Retinal pigment epithelial cell (primary cell): ENCODE measurements at regions not wholly inside any gene's neighbourhood (a gene's known extent, or its start where the extent isn't known, plus 50 kb on each side); places are given as distances from the start of the nearest gene placed in this dataset.

Experiments used
- DNase-seq: peaks from one replicate; pipeline ENCODE4 v3.0.0-alpha.2; 2010; ENCODE audit warnings: low read depth
- H3K4me3 ChIP-seq: 2 replicates; pipeline ENCODE4 v1.5.1; 2011; ENCODE audit warnings: mild to moderate bottlenecking, low read length, control low read depth, moderate library complexity
- CTCF ChIP-seq: conservative IDR thresholded peaks from 2 replicates; pipeline ENCODE4 v1.5.1; 2011; ENCODE audit warnings: low read depth, low read length, control low read depth, inconsistent platforms

- DNase-seq = peak; percentile 52
- H3K4me3 ChIP-seq = no peak overlapping the region
- TF ChIP-seq CTCF = no peak
These were observed 75.0 kb upstream of the DUSP10 start for GRCh38 chr1:221816899-221817298.

- DNase-seq = no peak
These were observed 73.8 kb upstream of the DUSP10 start for GRCh38 chr1:221815660-221816059.

GRCh38 chr1:221813887-221814286 lies 72.0 kb upstream of the DUSP10 start:
- TF ChIP-seq CTCF = no peak
- no peak for DNase-seq

More at GRCh38 chr1:221815660-221816059, 73.8 kb upstream of the DUSP10 start:
- TF ChIP-seq CTCF = no peak
- no peak overlapping the region for H3K4me3 ChIP-seq

GRCh38 chr1:221812905-221813597 lies 71.2 kb upstream of the DUSP10 start:
- DNase-seq = no peak
- no peak overlapping the region for H3K4me3 ChIP-seq
- TF ChIP-seq CTCF = no peak

More at GRCh38 chr1:221813887-221814286, 72.0 kb upstream of the DUSP10 start:
- H3K4me3 ChIP-seq = no peak overlapping the region

GRCh38 chr1:221812088-221812752 lies 70.3 kb upstream of the DUSP10 start:
- H3K4me3 ChIP-seq = no peak overlapping the region
- DNase-seq = no peak
- no peak for TF ChIP-seq CTCF

GRCh38 chr1:221810406-221810805 lies 68.5 kb upstream of the DUSP10 start:
- no peak overlapping the region for H3K4me3 ChIP-seq
- no peak for DNase-seq
- TF ChIP-seq CTCF = no peak
